Endothelial cell of umbilical vein (primary cell): ENCODE measurements at regions not wholly inside any gene's neighbourhood (a gene's known extent, or its start where the extent isn't known, plus 50 kb on each side); places are given as distances from the start of the nearest gene placed in this dataset.
"Not testable (repeated sequence)": the region's sequence is repeated elsewhere in the genome, so short reads cannot be mapped to it uniquely, and the experiment has no call there.

ENCODE experiments used
- BruUV-seq: library from RNA; stranded (reverse); fragments of 400-500 nt; replicated peaks from 2 replicates; lab custom pipeline; 2021; lab: Mats Ljungman, UMichigan
- CTCF ChIA-PET: fragments of 300-600, 350-600 bp; sonication (Branson Sonifier 250); formaldehyde crosslinking; loops from one replicate; lab custom pipeline; 2021; ENCODE audit warnings: antibody characterized with exemption, inconsistent platforms; lab: Charles Lee
- POLR2A ChIA-PET: fragments of 300-600, 350-600 bp; sonication (Branson Sonifier 250); formaldehyde crosslinking; loops from one replicate; lab custom pipeline; 2021; ENCODE audit warnings: antibody characterized with exemption, inconsistent platforms; lab: Charles Lee
- DNase-seq: peaks from one replicate; pipeline ENCODE4 v3.0.0-alpha.2; 2011; ENCODE audit warnings: low read depth, low spot score
- FAIRE-seq: peaks from 2 replicates; lab custom pipeline; 2011; peaks lifted over from hg19 to GRCh38; lab: Jason Lieb, UNC
- H2AFZ ChIP-seq: 2 replicates; pipeline ENCODE4 v1.6.0; 2012; ENCODE audit warnings: low read depth, low read length, control low read depth, inconsistent platforms
- H3K27ac ChIP-seq: 2 replicates; pipeline ENCODE4 v1.5.1; 2011; ENCODE audit warnings: low read depth, mild to moderate bottlenecking, control low read depth, low read length, moderate library complexity; ENCODE audit not compliant: insufficient read depth
- H3K27me3 ChIP-seq, 2 experiments: 2 replicates each; pipeline versions ENCODE4 v1.6.0 to v1.6.1; 2011; ENCODE audit warnings: low read length in 2 of 2, mixed read lengths in 1 of 2; ENCODE audit not compliant: control insufficient read depth in 2 of 2, insufficient read depth in 2 of 2
- H3K36me3 ChIP-seq, 2 experiments: 2 replicates in 1 of 2; 3 replicates in 1 of 2; pipeline ENCODE4 v1.5.1; 2011; ENCODE audit warnings: low read length in 2 of 2, mild to moderate bottlenecking in 1 of 2, moderate library complexity in 1 of 2; ENCODE audit not compliant: control insufficient read depth in 2 of 2, insufficient read depth in 2 of 2; ENCODE audit errors: extremely low read depth in 1 of 2
- H3K4me1 ChIP-seq: 3 replicates; pipeline ENCODE4 v1.5.1; 2011; ENCODE audit warnings: mild to moderate bottlenecking, low read length; ENCODE audit not compliant: control insufficient read depth, insufficient read depth; ENCODE audit errors: extremely low read depth
- H3K4me2 ChIP-seq: 2 replicates; pipeline ENCODE4 v1.6.1; 2011; ENCODE audit warnings: low read length, control low read depth, mixed read lengths; ENCODE audit not compliant: insufficient read depth
- H3K4me3 ChIP-seq, 3 experiments: fragments of 200-600 bp in 1 of 3; sonication (generic), shearing (Covaris generic) in 1 of 3; replicated peaks in 1 of 3; 2 replicates each; pipeline ENCODE4 v1.5.1; 2011 to 2016; ENCODE audit warnings: control low read depth in 3 of 3, low read length in 3 of 3, mild to moderate bottlenecking in 2 of 3, inconsistent platforms in 1 of 3, low read depth in 1 of 3, moderate library complexity in 1 of 3; ENCODE audit not compliant: insufficient read depth in 1 of 3
- H3K79me2 ChIP-seq: 2 replicates; pipeline ENCODE4 v1.6.0; 2012; ENCODE audit warnings: low read length, inconsistent platforms; ENCODE audit not compliant: control insufficient read depth, insufficient read depth
- H3K9ac ChIP-seq: replicated peaks from 2 replicates; pipeline ENCODE3; 2011; ENCODE audit warnings: low read length, control low read depth; ENCODE audit not compliant: insufficient read depth; ENCODE audit errors: extremely low read depth
- H3K9me1 ChIP-seq: replicated peaks from 3 replicates; pipeline ENCODE4 v1.6.0; 2011; ENCODE audit warnings: mild to moderate bottlenecking, low read length; ENCODE audit not compliant: control insufficient read depth, insufficient read depth; ENCODE audit errors: extremely low read depth
- H3K9me3 ChIP-seq: replicated peaks from 2 replicates; pipeline ENCODE4 v1.5.1; 2012; ENCODE audit warnings: low read length, inconsistent platforms; ENCODE audit not compliant: control insufficient read depth, insufficient read depth
- H4K20me1 ChIP-seq: replicated peaks from 2 replicates; pipeline ENCODE3; 2011; ENCODE audit warnings: mild to moderate bottlenecking, low read length; ENCODE audit not compliant: control insufficient read depth, insufficient read depth; ENCODE audit errors: extremely low read depth
- CTCF ChIP-seq, 2 donors: IDR thresholded peaks; 1 replicate in 1 of 2; 2 replicates in 1 of 2; pipeline ENCODE4 v1.5.1; 2011; ENCODE audit warnings: low read length in 2 of 2, mild to moderate bottlenecking in 2 of 2, moderate library complexity in 2 of 2, control low read depth in 1 of 2, inconsistent platforms in 1 of 2, low read depth in 1 of 2; ENCODE audit not compliant: insufficient read depth in 1 of 2; ENCODE audit errors: extremely low read depth in 1 of 2
- EZH2 ChIP-seq: IDR thresholded peaks from 2 replicates; pipeline ENCODE4 v1.6.1; 2012; ENCODE audit warnings: borderline replicate concordance, low read depth, mild to moderate bottlenecking, moderate library complexity, low read length, inconsistent platforms; ENCODE audit not compliant: severe bottlenecking
- FOS ChIP-seq: IDR thresholded peaks from 2 replicates; pipeline ENCODE4 v1.6.1; 2011; ENCODE audit warnings: mild to moderate bottlenecking, low read length, moderate library complexity, borderline replicate concordance; ENCODE audit not compliant: insufficient read depth
- GATA2 ChIP-seq: IDR thresholded peaks from 2 replicates; pipeline ENCODE4 v1.7.0; 2011; ENCODE audit warnings: low read depth, mild to moderate bottlenecking, moderate library complexity, mixed read lengths, low read length; ENCODE audit not compliant: insufficient read length, insufficient read depth
- JUN ChIP-seq: IDR thresholded peaks from 2 replicates; pipeline ENCODE4 v1.6.1; 2011; ENCODE audit warnings: borderline replicate concordance, low read depth; ENCODE audit not compliant: insufficient read length, insufficient read depth
- MAX ChIP-seq: IDR thresholded peaks from 2 replicates; pipeline ENCODE4 v1.6.1; 2011; ENCODE audit not compliant: insufficient read depth, insufficient read length
- MYC ChIP-seq: IDR thresholded peaks from one replicate; pipeline ENCODE4 v1.6.1; 2011; ENCODE audit warnings: mild to moderate bottlenecking, low read depth, low read length
- POLR2A ChIP-seq: IDR thresholded peaks from 2 replicates; pipeline ENCODE4 v1.6.1; 2012; ENCODE audit warnings: low read depth, mild to moderate bottlenecking, control low read depth, low read length
- POLR2AphosphoS5 ChIP-seq: IDR thresholded peaks from 2 replicates; pipeline ENCODE4 v1.6.1; 2012; ENCODE audit warnings: low read depth, mild to moderate bottlenecking, control low read depth, low read length, moderate library complexity; ENCODE audit not compliant: insufficient read depth
- dilution Hi-C: fragments of 300-500 bp; cut with MboI; formaldehyde crosslinking; loops from one replicate; pipeline ENCODE4 v1.15.0; 2019; ENCODE audit warnings: low sequenced_read_pairs; ENCODE audit not compliant: extremely low pct_ligation_motif_present
- intact Hi-C: fragments of 100-400 bp; cut with micrococcal nuclease; formaldehyde crosslinking; loops from one replicate; pipeline ENCODE4 v1.10.0; 2022

GRCh38 chr1:112826217-112826944 lies 111.2 kb upstream of the PPM1J start:
- no peaks in the 10 kb centered on the region for H3K27me3 ChIP-seq
- no peaks in the 10 kb centered on the region for H3K9me1 ChIP-seq
- peak overlapping the region; percentile 44 for H2AFZ ChIP-seq
- TF ChIP-seq JUN (no peak), CTCF (IDR thresholded peaks at IDR 0.05; ENCODE audit: extremely low read depth in 1 of 2, insufficient read depth in 1 of 2, low read depth in 1 of 2, low read length in 2 of 2) (no peak), MYC (no peak), POLR2A (no peak), GATA2 (no peak), FOS (no peak), EZH2 (no peak), MAX (no peak), POLR2AphosphoS5 (no peak)
- DNase-seq (no peak), FAIRE-seq (no peak)
- H3K36me3 ChIP-seq = no peaks in the 10 kb centered on the region
- dilution Hi-C loops (no loop called here), intact Hi-C loops (no loop called here)
- H3K9ac ChIP-seq = no peak overlapping the region
- no peak overlapping the region for H3K4me2 ChIP-seq
- ChIA-PET CTCF (no interaction called here), POLR2A (no interaction called here)
- no peaks in the 10 kb centered on the region for H3K79me2 ChIP-seq
- no TSS peak for BruUV-seq
- H3K4me3 ChIP-seq = no peak overlapping the region
- no peaks in the 10 kb centered on the region for H4K20me1 ChIP-seq
- H3K9me3 ChIP-seq = no peaks in the 10 kb centered on the region
- peaks cover 6% of the 10 kb centered on the region for H3K4me1 ChIP-seq
- no peak overlapping the region for H3K27ac ChIP-seq

GRCh38 chr1:112825563-112826216 lies 110.6 kb upstream of the PPM1J start:
- H3K4me3 ChIP-seq, H4K20me1 ChIP-seq, H3K9me1 ChIP-seq, H3K36me3 ChIP-seq, POLR2A ChIA-PET, H3K27ac ChIP-seq, H2AFZ ChIP-seq, DNase-seq, dilution Hi-C loops, CTCF ChIA-PET, H3K79me2 ChIP-seq, FAIRE-seq, intact Hi-C loops, H3K4me2 ChIP-seq, H3K9me3 ChIP-seq, H3K9ac ChIP-seq, BruUV-seq, H3K27me3 ChIP-seq: not testable (repeated sequence)
- H3K4me1 ChIP-seq = peaks cover 13% of the 10 kb centered on the region
